Left renal pelvis (tissue), 4 donors: ENCODE measurements at regions not wholly inside any gene's neighbourhood (a gene's known extent, or its start where the extent isn't known, plus 50 kb on each side); places are given as distances from the start of the nearest gene placed in this dataset.

Source experiments
- DNase-seq, 4 donors: peaks; one replicate each; pipeline ENCODE4 v3.0.0-alpha.2; 2013; ENCODE audit warnings: low read depth in 4 of 4, low spot score in 3 of 4

- no peak for DNase-seq
Measured at GRCh38 chr10:44845361-44846175, 65.6 kb upstream of the TMEM72 start.

GRCh38 chr10:44847110-44847509, 64.0 kb upstream of the TMEM72 start:
- DNase-seq: no peak

- no peak for DNase-seq
Measured at GRCh38 chr10:44848211-44848610, 62.9 kb upstream of the TMEM72 start.

GRCh38 chr10:44849936-44850335, 61.2 kb upstream of the TMEM72 start:
- DNase-seq: no peak

GRCh38 chr10:44850356-44850934, 60.7 kb upstream of the TMEM72 start:
- no peak for DNase-seq

GRCh38 chr10:44851413-44851812, 59.7 kb upstream of the TMEM72 start:
- no peak for DNase-seq

- DNase-seq: no peak
Measured at GRCh38 chr10:44851881-44852280, 59.3 kb upstream of the TMEM72 start.

GRCh38 chr10:44853148-44853734, 57.9 kb upstream of the TMEM72 start:
- DNase-seq: no peak

GRCh38 chr10:44853796-44854195, 57.3 kb upstream of the TMEM72 start:
- DNase-seq: no peak

GRCh38 chr10:44854693-44855350, 56.3 kb upstream of the TMEM72 start:
- DNase-seq: no peak

- no peak for DNase-seq
Measured at GRCh38 chr10:44856696-44857095, 54.4 kb upstream of the TMEM72 start.

GRCh38 chr10:44857363-44858016, 53.6 kb upstream of the TMEM72 start:
- no peak for DNase-seq

- no peak for DNase-seq
Measured at GRCh38 chr10:44858017-44858371, 53.1 kb upstream of the TMEM72 start.

- no peak for DNase-seq
Measured at GRCh38 chr10:44858988-44859387, 52.1 kb upstream of the TMEM72 start.

GRCh38 chr10:44859546-44860285, 51.4 kb upstream of the TMEM72 start:
- DNase-seq: no peak

- no peak for DNase-seq
Measured at GRCh38 chr10:44860811-44861736, 50.1 kb upstream of the TMEM72 start.
